8988T (cell line): ENCODE measurements at regions not wholly inside any gene's neighbourhood (a gene's known extent, or its start where the extent isn't known, plus 50 kb on each side); places are given as distances from the start of the nearest gene placed in this dataset.

Experiments
- DNase-seq: peaks from one replicate; pipeline ENCODE4 v3.0.0; 2011

- DNase-seq: no peak
These were observed 170.0 kb downstream of the TMEM38B start for GRCh38 chr9:105864248-105864898.

DNA sequence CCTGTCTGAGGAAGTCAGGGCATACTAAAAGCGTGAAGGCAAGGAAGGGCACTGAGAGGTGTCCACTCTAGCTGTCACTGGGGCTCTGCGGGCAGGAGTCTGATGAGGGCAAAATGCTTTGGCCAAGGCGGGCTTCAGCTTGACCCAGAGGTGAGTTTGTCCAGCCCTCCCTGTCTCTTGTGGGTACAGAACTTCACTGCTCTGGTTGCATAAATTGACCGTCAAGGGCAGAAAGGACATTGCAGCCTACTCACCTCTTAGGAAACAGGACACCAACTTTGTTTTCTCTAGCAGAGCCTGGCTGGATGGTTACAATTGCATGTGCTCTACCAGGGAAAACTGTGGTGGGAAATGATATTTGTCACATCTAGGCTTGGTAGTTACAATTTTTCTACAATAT lies 170.9 kb downstream of the TMEM38B start:
- no peak for DNase-seq

GRCh38 chr9:105871540-105871939 lies 177.2 kb downstream of the TMEM38B start:
- no peak for DNase-seq

GRCh38 chr9:105873801-105874200 lies 179.5 kb downstream of the TMEM38B start:
- no peak for DNase-seq

GRCh38 chr9:105877721-105878120 lies 183.4 kb downstream of the TMEM38B start:
- DNase-seq: no peak

DNA sequence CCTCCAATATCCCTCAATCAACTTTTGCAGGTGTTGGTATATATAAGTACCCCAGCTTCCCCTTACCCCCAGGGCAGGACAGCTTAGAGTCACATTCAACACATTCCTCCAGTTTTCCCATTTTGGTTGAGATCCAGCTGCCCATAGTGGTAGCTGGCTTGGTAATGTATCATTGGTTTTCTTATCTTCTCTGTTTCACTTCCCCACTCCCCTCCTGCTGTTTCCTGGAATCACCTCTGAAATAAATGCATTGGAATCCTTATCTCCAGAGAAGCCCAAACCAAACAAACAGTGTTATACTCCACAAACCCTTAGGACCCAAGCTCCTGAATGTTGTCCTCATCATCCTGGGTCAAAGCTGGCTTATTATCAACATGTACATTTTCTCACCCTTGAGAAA lies 184.8 kb downstream of the TMEM38B start:
- DNase-seq: no peak

- DNase-seq: no peak
These were observed 186.2 kb downstream of the TMEM38B start for GRCh38 chr9:105880517-105880916.

- no peak for DNase-seq
These were observed 186.7 kb downstream of the TMEM38B start for GRCh38 chr9:105881021-105881420.

DNA sequence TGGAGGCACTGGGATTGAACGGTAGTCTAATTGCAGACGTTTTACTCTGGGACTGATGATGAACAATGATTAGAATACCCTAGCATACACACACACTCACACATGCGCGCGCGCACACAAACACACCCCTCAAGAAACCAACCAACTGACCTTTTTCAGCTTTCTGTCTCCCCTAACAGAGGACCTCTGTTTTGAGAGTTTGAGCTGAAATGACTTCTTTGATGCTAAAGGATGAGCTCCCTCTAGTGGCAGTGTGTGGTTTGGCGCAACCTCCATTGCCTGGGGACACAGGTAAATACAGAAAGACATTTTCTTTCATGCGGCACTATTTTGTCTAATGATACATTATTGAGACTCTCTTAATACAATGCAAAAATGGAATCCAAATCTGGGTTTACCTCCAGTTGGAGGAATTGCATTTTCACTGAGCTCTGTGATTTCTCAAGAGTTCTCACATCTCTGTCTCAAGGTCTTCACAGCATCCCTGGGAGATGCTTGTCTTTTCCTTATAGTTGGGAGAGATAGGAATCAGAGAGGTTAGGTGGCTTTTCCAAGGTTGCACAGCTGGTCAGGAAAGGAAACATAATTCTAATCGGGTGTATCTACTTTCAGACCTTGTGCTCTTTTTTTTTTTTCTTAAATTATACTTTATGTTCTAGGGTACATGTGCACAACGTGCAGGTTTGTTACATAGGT lies 187.5 kb downstream of the TMEM38B start:
- DNase-seq: no peak

DNA sequence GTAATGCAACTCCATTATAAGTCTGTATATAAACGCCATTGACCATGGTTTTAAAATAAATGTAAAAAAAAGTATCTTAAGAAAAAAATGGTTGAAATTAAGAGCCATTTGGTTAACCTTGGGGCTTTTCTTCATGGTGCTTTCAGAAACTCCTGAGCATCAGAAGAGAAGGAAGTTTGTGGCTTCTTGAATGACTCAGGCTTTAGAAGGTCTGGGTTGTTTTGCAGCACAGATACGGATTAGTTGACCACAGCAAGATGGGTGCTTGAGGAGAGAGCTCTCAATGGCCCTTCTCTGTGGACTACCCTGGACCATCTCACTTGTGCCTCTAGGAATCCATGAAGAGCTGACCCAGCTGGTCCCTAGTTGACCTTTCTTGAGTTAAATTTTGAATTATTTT lies 189.5 kb downstream of the TMEM38B start:
- DNase-seq: no peak

DNA sequence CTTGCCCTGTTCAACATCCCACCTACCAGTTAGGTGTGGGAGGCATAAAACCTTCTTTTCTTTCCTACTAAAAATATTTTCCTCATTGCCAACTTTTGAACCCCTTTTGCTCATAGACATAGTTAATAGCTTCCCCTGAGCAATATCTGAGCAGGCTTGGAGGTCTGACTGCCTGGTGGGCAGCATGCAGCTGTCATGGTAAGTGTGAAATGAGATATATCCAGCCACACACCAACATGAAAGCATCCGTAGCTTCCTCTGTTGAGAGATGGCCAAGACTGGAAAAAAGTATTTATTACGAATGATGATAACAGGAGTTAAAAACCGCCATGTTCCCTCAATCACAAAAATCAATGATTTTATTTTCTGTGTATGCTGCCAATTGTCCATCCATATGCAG lies 190.1 kb downstream of the TMEM38B start:
- DNase-seq: no peak

- DNase-seq: no peak
These were observed 191.8 kb downstream of the TMEM38B start for GRCh38 chr9:105886136-105886535.

DNA sequence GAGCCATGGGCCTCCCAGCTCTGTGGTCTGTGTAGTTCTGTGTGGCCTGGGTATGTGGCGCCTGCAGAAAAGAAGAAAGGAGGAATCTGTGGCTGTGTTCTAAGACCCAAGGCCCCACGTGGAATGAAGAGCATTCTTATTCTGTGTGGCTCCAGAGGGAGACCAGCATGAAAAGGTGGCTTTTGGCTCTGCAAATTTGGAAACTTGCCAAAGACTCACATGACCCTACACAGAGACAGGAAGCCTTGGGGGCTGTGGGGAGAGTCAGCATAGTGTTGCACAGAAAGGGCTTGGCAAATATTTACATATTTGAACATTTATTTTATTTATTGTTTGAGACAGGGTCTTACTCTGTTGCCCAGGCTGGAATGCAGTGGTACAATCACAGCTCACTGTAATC lies 193.3 kb downstream of the TMEM38B start:
- no peak for DNase-seq

DNA sequence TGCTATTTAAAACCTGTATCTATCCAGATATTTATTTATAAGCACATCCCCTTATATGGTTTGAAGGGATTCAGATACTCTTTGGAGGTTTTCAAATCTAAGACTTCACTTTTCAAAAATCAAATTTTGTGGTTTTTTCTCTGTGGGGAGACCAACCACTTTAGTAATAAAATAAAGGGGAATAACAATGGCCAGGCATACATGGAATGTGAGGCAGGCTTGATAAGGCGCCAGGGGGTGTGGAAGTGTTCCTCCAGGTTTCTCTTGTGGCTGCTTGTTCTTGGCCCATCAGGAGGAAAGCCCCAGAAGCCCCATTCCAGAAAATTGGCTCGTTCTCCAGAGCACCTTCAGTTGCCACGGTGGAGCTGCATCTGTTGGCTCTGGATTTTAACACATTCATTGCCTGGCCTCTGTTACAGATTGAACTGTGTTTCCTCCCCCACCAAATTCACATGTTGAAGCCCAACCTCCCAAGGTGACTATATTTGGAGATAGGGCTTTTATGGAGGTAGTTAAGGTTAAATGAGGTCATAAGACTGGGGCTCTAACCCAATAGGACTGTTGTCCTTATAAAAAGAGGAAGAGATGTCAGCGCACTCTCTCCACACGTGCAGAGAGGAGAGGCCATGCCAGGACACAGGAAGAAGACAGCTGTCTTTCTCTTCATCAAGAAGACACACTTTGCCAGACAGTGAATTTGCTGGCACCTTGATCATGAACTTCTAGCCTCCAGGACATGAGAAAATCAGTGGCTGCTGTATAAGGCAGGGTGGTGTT lies 195.9 kb downstream of the TMEM38B start:
- no peak for DNase-seq

DNA sequence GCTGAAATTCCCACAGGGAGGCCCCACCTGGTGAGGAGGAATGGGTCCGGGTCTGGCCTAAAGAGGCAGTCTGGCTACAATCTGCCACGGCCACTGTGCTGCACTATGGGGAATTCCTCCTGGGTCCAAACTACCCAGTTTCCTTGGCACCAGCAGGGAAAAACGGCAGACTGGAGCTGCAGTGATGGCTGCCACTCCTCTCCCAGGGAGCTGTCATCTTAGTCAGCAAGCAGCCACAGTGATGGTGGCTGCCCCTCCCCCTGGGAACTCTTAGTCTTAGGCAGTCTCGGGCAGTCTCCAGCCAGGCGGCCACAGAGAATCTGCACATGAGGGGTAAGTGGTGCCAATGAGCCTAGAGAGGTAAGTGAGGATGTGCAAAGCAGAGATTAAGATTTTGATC lies 205.8 kb downstream of the TMEM38B start:
- DNase-seq: no peak

- peak; percentile 63 for DNase-seq
These were observed 207.3 kb downstream of the TMEM38B start for GRCh38 chr9:105901514-105902109.

DNA sequence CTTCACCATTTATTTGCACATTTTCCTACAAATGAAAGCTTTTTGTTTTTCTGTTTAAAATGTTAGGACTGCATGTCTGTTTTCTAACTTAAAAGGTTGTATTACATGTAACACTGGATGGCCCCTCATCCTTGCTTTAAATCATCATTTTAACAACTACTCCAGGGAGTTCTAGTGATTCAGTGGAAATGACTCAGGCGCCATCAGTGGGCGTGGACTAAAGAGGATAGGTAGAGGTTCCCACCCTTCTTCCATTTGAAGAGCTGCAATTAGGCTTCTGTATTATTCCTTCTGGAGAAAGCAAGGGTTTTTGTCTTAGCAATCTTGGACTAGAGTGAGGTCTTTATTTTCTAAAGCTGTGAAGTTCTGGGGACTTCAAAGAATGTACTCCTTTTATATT lies 213.7 kb downstream of the TMEM38B start:
- DNase-seq: no peak

GRCh38 chr9:105911104-105911911 lies 217.0 kb downstream of the TMEM38B start:
- no peak for DNase-seq

DNA sequence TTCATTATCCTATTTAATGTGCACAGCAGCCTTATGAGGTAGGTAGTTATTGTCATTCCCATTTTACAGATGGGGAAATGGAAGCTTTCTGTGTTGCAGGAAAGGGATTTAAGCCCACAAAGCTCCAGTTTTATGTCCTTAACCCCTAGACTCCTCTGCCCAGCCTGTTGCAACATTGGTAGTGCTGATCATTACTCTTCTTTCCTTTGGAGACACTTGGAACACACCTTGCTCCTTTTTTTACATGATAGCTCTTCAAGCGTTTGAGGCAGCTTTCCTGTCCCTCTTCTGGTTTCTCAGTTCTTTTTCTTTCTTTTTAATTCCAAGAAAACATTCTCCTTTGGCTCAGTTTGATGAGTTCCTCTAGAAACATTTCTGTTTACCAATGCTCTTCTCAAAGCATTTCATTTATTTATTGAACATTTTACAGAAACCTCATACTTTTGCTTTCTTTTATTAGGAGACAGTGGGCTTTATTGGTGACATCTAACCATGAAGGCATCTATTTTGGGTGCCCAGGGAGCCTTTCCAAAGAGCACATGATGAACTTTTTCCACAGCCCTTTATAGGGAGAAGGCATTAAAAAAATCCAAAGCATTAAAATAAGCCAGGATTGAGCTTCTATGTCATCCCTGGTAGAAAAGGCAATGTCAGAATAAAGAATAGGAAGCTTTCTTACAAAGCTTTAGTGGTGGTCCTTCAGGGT lies 218.0 kb downstream of the TMEM38B start:
- no peak for DNase-seq

- DNase-seq: no peak
These were observed 218.6 kb downstream of the TMEM38B start for GRCh38 chr9:105912863-105913516.

DNA sequence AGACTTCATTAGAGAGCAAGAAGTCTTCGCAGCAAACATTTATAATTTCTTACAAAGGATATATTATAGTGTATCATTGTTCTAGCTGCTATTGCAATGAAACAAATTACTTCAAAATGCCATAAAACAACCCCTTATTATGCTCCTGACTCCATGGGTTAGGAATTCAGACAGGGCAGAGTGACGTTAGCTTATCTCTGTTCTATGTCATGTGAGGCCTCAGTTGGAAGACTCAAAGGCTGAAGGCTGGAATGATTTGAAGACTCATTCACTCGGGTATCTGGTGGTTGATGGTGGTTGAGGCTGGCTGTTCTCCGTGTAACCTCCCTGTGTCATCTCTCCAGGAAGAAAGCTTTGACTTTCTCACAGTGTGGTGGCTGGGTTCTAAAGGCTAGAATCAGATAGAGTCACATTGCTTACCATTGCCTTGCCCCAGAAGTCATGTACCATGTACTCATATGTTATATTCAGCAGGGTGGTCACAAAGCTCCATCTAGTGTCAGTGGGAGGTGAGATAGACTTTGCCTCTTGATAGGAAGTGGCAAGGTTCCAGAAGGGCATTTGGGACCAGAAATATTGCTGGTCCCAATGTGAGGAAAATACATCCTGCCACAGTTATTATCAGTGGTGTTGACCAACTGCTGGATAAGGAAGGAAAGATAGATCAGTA lies 226.9 kb downstream of the TMEM38B start:
- no peak for DNase-seq
